NCI-H1436 treated with DMSO at 0.1 percent for 48 hours (cell line): ENCODE measurements at regions not wholly inside any gene's neighbourhood (a gene's known extent, or its start where the extent isn't known, plus 50 kb on each side); places are given as distances from the start of the nearest gene placed in this dataset.
"Not testable (repeated sequence)": the region's sequence is repeated elsewhere in the genome, so short reads cannot be mapped to it uniquely, and the experiment has no call there.

ENCODE experiments used
- DNase-seq: peaks from one replicate; lab custom pipeline; 2025; lab: John Stamatoyannopoulos, UW

DNA sequence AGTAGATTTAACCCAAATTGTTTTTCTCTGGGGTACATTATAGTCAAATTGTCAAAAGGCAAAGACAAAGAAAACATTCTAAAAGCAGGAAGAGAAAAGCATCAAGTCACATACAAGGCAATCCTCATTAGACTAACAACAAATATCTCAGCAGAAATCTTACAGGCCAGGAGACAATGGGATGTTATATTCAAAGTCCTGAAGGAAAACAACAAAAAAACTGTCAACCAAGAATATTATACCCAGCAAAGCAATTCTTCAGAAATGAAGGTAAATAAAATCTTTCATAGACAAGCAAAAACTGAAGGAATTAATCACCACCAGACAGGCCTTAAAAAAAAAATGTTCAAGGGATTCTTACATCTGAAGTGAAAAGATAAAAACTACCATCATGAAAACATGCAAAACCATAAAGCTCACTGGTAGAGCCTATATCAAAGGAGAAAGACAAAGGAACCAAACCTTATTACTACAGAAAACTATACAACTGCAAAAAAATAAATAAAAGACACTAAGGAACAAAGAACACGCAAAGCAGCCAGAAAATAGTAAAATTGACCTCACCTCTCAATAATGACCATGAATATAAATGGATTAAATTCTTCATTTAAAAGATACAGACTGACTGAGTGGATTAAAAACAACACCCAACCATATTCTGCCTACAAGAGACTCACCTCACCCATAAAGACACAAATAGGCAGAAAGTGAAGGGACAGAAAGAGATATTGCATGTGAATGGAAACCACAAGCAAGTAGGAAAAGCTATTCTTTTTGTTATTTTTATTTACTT, 113.8 kb upstream of the ZC3H11B start:
- DNase-seq = no peak

GRCh38 chr1:219724440-219724839, 111.5 kb upstream of the ZC3H11B start:
- DNase-seq = no peak

- DNase-seq = no peak
Observed at GRCh38 chr1:219717536-219717935, 104.6 kb upstream of the ZC3H11B start.

DNA sequence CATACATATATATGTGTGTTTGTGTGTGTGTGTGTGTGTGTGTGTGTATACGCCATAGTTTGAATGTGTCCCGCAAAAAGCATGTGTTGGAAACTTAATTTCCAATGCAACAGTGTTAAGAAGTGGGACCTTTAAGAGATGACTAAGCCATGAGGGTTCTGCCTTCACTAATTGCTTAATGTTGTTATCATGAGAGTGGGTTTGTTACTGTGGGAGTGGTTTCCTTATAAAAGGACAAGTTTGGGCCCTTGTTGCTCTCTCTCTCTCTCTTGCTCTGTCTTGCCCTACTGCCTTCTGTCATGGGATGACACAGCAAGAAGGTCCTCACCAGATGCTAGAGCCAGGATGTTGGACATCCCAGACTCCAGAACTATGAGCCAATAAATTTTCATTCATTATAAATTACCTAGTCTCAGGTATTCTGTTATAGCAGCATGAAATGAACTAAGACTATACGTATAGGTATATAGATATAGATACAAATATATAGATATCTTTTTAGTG, 103.8 kb upstream of the ZC3H11B start:
- no peak for DNase-seq

DNA sequence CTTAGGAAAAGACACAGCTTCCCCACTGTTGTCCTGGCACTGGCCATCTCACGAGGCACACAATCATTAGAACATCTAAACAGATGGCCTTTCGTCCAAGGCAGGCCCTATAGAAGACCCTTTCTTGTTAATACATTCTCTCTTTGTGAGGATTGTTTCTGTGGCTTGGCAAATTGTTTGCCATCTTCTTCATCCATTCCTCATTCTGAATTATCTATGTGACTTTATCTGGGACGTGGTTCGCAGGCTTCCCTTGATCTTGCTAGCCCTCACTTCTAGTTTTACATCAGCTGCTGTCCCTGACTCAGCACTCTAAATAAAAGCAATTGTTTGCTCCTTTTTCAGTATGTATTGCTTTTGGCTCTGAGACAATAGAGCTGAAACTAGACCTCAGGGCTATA, 101.1 kb upstream of the ZC3H11B start:
- DNase-seq = no peak

DNA sequence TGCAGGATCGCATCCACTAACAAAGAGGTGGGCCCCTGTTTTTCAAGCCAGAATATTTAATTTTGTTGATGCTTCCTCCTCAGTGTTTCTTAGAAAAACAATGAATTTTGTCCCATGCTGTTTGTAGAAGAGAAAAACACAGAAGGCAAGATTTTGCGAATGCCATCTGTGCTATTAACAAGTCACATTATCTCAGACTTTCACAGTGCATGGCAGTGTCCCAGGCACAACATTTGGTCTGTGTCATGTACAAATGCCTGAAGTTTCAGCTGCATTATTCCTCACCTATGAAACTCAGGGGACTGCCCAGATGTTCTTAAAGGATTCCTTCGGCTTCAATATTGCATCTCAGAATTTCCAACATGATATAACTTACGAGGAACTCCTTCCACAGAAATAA, 99.6 kb upstream of the ZC3H11B start:
- DNase-seq = no peak

GRCh38 chr1:219710529-219711194, 97.8 kb upstream of the ZC3H11B start:
- no peak for DNase-seq

DNA sequence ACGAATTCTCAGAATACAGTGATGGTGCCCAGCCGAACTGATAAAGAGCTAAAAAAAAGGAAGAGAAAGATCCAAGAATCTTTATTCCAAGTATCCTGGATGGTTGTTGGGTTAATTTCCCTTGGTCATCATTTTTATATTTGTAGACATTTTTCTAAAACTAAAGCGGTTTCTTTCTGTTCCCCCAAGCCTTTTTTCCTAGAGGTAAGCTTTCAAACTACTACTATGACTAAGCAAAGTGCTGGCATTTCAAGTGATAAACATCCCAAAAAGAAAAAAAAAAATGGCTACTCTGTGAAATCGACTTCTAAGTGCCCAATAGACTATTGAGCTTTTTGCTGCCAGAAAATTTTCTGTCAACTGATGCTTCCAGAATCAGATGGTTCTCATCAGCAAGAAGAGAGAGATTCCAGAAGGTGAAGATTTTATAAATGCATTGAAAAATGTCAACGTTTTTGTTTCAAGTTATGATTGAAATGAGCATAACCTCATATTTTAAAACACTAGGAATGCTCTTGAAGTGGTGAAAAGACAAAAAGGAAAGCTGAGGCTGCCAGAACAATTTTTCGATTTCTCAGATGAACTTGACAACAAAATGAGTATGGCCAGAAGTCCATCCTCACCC, 96.1 kb upstream of the ZC3H11B start:
- no peak for DNase-seq

GRCh38 chr1:219707885-219708284, 95.0 kb upstream of the ZC3H11B start:
- DNase-seq = not testable (repeated sequence)

- DNase-seq = not testable (repeated sequence)
Observed at GRCh38 chr1:219704331-219704730, 91.4 kb upstream of the ZC3H11B start.

- DNase-seq = no peak
Observed at GRCh38 chr1:219703368-219703639, 90.4 kb upstream of the ZC3H11B start.

GRCh38 chr1:219701476-219701875, 88.6 kb upstream of the ZC3H11B start:
- no peak for DNase-seq

- no peak for DNase-seq
Observed at GRCh38 chr1:219699870-219700269, 87.0 kb upstream of the ZC3H11B start.

GRCh38 chr1:219697682-219698081, 84.8 kb upstream of the ZC3H11B start:
- DNase-seq = no peak

DNA sequence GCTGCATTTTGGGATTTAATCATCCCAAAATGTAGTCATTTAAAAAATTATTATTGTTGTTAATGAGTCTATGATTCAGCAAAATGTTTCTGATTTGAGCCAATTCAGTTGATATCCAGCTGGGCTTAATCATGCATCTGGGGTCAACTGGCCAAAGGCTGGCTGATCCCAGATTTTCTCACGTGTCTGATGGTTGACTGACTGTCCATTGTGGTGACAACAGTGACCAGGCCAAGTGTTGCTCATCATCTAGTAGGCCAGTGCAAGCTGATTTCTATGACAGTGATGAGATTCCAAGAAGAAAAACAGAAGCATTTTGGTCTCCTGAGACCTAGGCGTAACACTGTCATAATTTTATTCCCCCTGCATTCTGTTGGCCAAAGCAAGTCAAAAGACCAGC, 80.1 kb upstream of the ZC3H11B start:
- DNase-seq = no peak

- no peak for DNase-seq
Observed at GRCh38 chr1:219689774-219690173, 76.9 kb upstream of the ZC3H11B start.

- no peak for DNase-seq
Observed at GRCh38 chr1:219687779-219688178, 74.9 kb upstream of the ZC3H11B start.

DNA sequence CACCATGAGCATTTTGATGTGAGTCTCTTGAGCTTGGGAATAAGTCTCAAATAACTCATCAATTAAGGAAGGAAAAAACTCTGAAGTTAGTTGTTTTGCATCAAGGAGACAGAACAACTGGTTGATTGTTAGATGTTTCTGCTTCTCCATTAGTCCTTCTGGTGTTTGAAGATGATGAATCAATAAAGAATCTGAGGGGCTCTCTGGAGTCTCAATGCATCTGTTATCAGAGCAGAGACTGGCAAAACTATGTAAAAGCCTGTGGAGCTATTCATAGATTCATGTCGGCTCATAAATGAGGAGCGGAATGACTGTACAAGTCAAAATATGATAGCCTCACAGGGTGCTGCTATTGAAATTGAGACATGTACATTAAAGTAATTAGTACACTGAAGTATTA, 73.3 kb upstream of the ZC3H11B start:
- DNase-seq = no peak

DNA sequence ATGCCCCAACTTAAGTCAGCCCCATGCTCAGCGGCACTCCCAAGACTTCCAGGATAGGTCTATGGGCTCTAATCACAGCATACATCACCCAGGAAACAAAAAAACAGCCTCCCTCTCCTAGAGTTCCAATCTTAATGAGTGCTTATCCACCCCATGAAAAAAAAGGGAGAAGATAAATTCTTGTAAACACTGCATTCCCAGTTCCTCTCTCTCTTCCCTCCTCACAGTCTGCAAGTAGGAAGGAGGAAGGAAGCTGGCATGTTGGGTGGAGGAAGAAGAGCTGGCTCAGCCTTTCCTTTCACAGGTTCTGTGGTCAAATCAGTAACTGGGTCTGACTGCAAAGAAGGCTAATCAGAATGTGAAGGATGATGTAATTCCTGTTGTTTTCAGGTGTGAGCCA, 69.9 kb upstream of the ZC3H11B start:
- DNase-seq = no peak

DNA sequence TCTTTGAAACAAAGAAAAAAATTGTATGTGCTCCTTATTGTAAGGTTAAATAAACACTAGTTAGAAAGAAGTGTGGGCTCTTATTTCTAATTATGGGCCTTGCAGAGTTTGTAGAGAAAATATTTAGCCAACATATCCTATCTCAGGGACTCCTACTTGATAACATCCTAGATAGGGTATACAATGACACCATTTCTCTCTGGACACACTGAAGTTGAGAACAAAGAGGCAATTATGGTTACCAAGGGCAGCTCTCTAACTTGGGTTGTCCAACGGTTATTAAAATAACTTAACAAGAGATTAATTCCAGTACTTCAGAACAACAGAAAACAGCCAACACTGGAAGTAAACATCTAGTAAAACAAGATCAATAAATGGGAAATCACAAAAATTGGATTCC, 69.0 kb upstream of the ZC3H11B start:
- no peak for DNase-seq

DNA sequence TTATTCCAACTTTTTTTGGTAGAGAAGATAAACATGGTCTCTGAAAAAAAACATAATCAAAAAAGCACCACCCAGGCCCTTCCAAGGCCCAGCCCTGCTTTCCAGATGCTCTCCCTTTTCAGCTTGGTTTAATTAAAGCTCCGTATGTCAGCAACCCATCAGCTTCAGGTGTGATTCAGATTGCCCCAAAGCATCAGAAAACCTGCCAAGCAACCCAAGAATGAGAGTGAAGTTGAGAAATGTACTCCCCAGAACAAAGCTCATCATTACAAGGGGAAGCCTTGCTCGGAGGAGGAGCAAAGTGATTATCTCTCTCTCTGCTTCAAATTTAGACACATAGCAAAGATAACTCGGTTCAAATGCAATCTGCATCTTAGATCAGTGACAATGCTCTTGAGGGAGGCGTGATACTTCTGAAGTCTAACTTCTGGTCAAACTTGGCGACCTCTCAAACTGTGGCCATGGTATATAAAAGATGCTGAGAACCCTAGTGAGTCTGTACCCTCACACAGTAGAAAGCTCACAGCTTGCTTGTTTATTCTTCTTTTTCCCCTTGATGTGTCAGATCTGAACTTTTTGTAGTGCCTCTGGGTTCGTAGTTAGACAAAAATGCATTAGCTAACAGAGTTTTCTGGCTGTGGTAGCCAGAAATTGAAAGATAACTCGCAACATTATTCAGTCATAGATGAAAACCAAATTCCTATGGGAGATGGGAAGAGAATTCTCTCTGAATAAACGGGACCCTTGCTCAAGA, 63.3 kb upstream of the ZC3H11B start:
- DNase-seq = no peak

DNA sequence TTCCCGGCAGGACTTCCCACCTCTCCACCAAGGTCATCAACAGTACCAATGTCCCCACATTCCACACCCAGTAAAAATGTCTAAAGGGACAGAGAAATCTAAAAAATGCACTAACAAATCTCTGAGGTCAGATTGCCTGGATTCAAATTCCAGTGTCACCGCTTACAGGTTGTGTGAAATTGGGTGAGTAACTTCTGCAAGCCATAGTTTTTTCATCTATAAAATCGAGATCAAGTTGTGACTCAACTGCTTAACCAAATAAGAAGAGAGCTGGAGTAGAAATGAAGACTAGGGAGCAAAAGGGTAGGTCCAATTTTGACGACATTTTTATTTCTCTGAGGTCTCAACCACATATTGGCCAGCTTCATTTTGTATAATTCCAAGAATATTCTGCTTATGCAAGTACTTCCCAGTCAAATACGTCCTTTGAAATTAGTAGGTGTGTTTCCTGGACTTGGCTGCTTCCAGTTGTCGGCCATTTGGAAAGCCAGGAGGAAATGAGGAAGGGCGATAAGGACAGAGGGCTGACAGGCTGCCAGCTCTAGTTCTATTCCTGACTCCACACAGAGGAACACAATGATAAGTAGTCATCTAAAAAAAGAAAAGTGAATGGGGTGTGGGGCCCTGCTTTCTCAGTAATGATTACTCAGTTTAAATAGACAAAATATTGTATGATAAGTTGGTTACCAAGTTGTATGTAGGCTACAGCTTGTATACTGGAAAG, 57.7 kb upstream of the ZC3H11B start:
- DNase-seq = no peak
